WTC11 (cell line): ENCODE measurements at regions not wholly inside any gene's neighbourhood (a gene's known extent, or its start where the extent isn't known, plus 50 kb on each side); places are given as distances from the start of the nearest gene placed in this dataset.

Experiments
- ATAC-seq: fragments of 200-7000 bp; cut with Tn5 transposase; 2 replicates; pipeline ENCODE4 v1.10.0; 2021; ENCODE audit warnings: mild to moderate bottlenecking, moderate library complexity
- CTCF ChIA-PET: fragments of 300-600 bp; sonication (Branson Sonifier 250); formaldehyde crosslinking; loops from one replicate; lab custom pipeline; 2021; ENCODE audit warnings: antibody characterized with exemption; lab: Charles Lee
- POLR2A ChIA-PET: fragments of 350-600 bp; sonication (Branson Sonifier 250); formaldehyde crosslinking; loops from one replicate; lab custom pipeline; 2021; ENCODE audit warnings: antibody characterized with exemption; lab: Charles Lee
- DNase-seq: peaks from one replicate; pipeline ENCODE4 v3.0.0; 2021; ENCODE audit warnings: low spot score
- H3K27ac Mint-ChIP-seq: 2 replicates; pipeline ENCODE4 v1.8.0; 2021; ENCODE audit warnings: mixed read lengths
- H3K27me3 Mint-ChIP-seq: 2 replicates; pipeline ENCODE4 v1.8.0; 2021; ENCODE audit warnings: low read depth, mild to moderate bottlenecking, moderate library complexity, mixed read lengths
- H3K36me3 Mint-ChIP-seq: 2 replicates; pipeline ENCODE4 v1.8.0; 2021; ENCODE audit warnings: mixed read lengths
- H3K4me1 Mint-ChIP-seq: 2 replicates; pipeline ENCODE4 v1.8.0; 2022; ENCODE audit warnings: mixed read lengths
- H3K4me3 Mint-ChIP-seq: 2 replicates; pipeline ENCODE4 v1.8.0; 2021; ENCODE audit warnings: mild to moderate bottlenecking, moderate library complexity, mixed read lengths
- H3K9me3 Mint-ChIP-seq: 2 replicates; pipeline ENCODE4 v1.8.0; 2021; ENCODE audit warnings: mixed read lengths
- AFF4 ChIP-seq: sonication (generic); formaldehyde crosslinking; IDR thresholded peaks from 2 replicates; pipeline ENCODE4 v1.8.1; 2023; ENCODE audit warnings: mild to moderate bottlenecking, missing genetic modification reagents, borderline replicate concordance
- CREB1 ChIP-seq: sonication (generic); formaldehyde crosslinking; IDR thresholded peaks from 2 replicates; pipeline ENCODE4 v1.8.0; 2023; ENCODE audit warnings: mild to moderate bottlenecking, missing genetic modification reagents
- CTCF ChIP-seq: fragments of 200-600 bp; IDR thresholded peaks from 2 replicates; pipeline ENCODE4 v1.8.0; 2022; ENCODE audit warnings: antibody characterized with exemption
- ERG ChIP-seq: fragments of 250-450 bp; sonication (Bioruptor Pico); IDR thresholded peaks from 2 replicates; pipeline ENCODE4 v1.8.0; 2021; ENCODE audit warnings: mild to moderate bottlenecking
- ETV6 ChIP-seq: sonication (generic); formaldehyde crosslinking; IDR thresholded peaks from 2 replicates; pipeline ENCODE4 v1.8.1; 2022; ENCODE audit warnings: mild to moderate bottlenecking, missing genetic modification reagents
- FOXP4 ChIP-seq: sonication (generic); formaldehyde crosslinking; IDR thresholded peaks from 2 replicates; pipeline ENCODE4 v1.8.0; 2022; ENCODE audit warnings: mild to moderate bottlenecking, missing genetic modification reagents
- IRF2 ChIP-seq: sonication (generic); formaldehyde crosslinking; IDR thresholded peaks from 2 replicates; pipeline ENCODE4 v1.8.0; 2022; ENCODE audit warnings: low read depth, missing genetic modification reagents, borderline replicate concordance
- NR3C1 ChIP-seq: sonication (generic); formaldehyde crosslinking; conservative IDR thresholded peaks from 2 replicates; pipeline ENCODE4 v1.8.1; 2023; ENCODE audit warnings: low read depth, mild to moderate bottlenecking, missing genetic modification reagents
- RELA ChIP-seq: sonication (generic); formaldehyde crosslinking; IDR thresholded peaks from 2 replicates; pipeline ENCODE4 v1.8.1; 2022; ENCODE audit warnings: missing genetic modification reagents, mild to moderate bottlenecking, borderline replicate concordance
- RORB ChIP-seq: fragments of 250-450 bp; sonication (Bioruptor Pico); IDR thresholded peaks from 2 replicates; pipeline ENCODE4 v1.9.0; 2021; ENCODE audit warnings: mild to moderate bottlenecking
- STAT6 ChIP-seq: sonication (generic); formaldehyde crosslinking; conservative IDR thresholded peaks from 2 replicates; pipeline ENCODE4 v1.8.1; 2023; ENCODE audit warnings: mild to moderate bottlenecking, low read depth, missing genetic modification reagents, moderate library complexity
- ZNF121 ChIP-seq: sonication (generic); formaldehyde crosslinking; IDR thresholded peaks from 2 replicates; pipeline ENCODE4 v1.8.0; 2023; ENCODE audit warnings: missing genetic modification reagents
- ZNF423 ChIP-seq: fragments of 250-450 bp; sonication (Bioruptor Pico); IDR thresholded peaks from 2 replicates; pipeline ENCODE4 v2.1.2; 2022; ENCODE audit warnings: mild to moderate bottlenecking, moderate library complexity

- no peak for TF ChIP-seq AFF4 (CRISPR knock-in tag)
- TF ChIP-seq, all 79 proteins: peak for 0
Measured at GRCh38 chr2:71938659-71939587, 208.7 kb downstream of the CYP26B1 start (continued).

- CTCF ChIA-PET: interaction anchor here (1.4 to 2.8 kb wide), 3 partner anchors 14 to 212 kb away, joined by 3 to 15 read pairs (median 11); no protein-coding TSS in a partner anchor
- Mint-ChIP-seq H3K4me1 (no peaks in the 10 kb centered on the region), H3K9me3 (no peaks in the 10 kb centered on the region), H3K4me3 (no peak overlapping the region)
- POLR2A ChIA-PET: no interaction called here
- TF ChIP-seq ZNF121 (CRISPR knock-in tag) (no peak), ETV6 (CRISPR knock-in tag) (no peak), RORB (CRISPR knock-in tag) (no peak), RELA (CRISPR knock-in tag) (no peak), IRF2 (CRISPR knock-in tag) (no peak), STAT6 (CRISPR knock-in tag) (no peak), ZNF423 (CRISPR knock-in tag) (no peak), FOXP4 (CRISPR knock-in tag) (no peak), CREB1 (no peak), NR3C1 (CRISPR knock-in tag) (no peak), ERG (CRISPR knock-in tag) (no peak), CTCF (no peak)
- TF ChIP-seq, all 79 proteins: peak for 0
- Mint-ChIP-seq H3K27ac (no peak overlapping the region), H3K27me3 (no peaks in the 10 kb centered on the region), H3K36me3 (no peaks in the 10 kb centered on the region)
- no peak for ATAC-seq
- DNase-seq: no peak
Measured at GRCh38 chr2:71938108-71938507, 209.6 kb downstream of the CYP26B1 start.
